ENCODE measurements at regions not wholly inside any gene's neighbourhood (a gene's known extent, or its start where the extent isn't known, plus 50 kb on each side); places are given as distances from the start of the nearest gene placed in this dataset.

DNA sequence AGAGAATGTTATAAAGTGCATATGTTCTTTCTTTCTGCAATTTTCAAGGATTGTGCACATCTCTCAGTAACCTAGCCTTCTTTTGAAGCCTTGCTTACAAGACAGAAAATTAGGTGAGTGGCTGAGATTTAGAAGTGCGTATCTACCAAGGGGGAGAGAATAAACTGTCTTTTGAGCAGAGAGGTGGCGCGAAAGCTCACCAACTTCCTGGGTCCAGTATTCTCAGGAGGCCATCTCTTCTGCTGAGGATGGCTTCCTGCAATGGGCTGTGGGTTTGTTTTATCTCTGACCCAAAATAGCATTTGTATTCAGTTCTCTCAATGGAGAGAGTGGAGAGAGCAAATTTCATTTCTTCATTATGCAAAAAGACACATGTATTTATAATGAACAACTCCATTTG, 75.4 kb upstream of the RPS23 start:
- TF ChIP-seq, protein P1, sequence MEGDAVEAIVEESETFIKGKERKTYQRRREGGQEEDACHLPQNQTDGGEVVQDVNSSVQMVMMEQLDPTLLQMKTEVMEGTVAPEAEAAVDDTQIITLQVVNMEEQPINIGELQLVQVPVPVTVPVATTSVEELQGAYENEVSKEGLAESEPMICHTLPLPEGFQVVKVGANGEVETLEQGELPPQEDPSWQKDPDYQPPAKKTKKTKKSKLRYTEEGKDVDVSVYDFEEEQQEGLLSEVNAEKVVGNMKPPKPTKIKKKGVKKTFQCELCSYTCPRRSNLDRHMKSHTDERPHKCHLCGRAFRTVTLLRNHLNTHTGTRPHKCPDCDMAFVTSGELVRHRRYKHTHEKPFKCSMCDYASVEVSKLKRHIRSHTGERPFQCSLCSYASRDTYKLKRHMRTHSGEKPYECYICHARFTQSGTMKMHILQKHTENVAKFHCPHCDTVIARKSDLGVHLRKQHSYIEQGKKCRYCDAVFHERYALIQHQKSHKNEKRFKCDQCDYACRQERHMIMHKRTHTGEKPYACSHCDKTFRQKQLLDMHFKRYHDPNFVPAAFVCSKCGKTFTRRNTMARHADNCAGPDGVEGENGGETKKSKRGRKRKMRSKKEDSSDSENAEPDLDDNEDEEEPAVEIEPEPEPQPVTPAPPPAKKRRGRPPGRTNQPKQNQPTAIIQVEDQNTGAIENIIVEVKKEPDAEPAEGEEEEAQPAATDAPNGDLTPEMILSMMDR (IDR thresholded peaks at IDR 0.05), result no peak
- TF ChIP-seq POLR2AphosphoS5 (IDR thresholded peaks at IDR 0.05; ENCODE audit: low read depth, low read length), result no peak
